Cerebellar cortex (tissue), 1 donor: ENCODE measurements at regions not wholly inside any gene's neighbourhood (a gene's known extent, or its start where the extent isn't known, plus 50 kb on each side); places are given as distances from the start of the nearest gene placed in this dataset.
"Not testable (repeated sequence)": the region's sequence is repeated elsewhere in the genome, so short reads cannot be mapped to it uniquely, and the experiment has no call there.

Source experiments
- DNase-seq: peaks from one replicate; pipeline ENCODE4 v3.0.0-alpha.2; 2015; ENCODE audit warnings: low spot score

DNA sequence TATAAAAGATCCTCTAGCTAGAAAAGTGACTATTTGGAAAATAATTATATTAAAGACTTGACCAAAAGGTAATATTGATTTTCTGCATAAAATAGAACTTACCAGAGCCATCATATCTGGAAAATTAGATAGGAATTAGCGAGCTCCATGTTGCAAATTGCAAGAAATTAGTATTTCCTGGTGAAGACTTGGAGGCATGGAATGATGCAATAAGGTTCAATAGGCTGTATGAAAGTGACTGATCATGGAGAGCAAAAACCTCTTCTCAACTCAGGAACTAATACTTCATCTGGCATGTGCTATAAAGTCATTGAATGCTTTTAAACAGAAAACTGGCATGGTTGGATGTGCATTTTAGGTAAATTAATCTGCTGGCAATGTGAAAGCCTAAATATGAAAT, 66.3 kb upstream of the UFM1 start:
- no peak for DNase-seq

DNA sequence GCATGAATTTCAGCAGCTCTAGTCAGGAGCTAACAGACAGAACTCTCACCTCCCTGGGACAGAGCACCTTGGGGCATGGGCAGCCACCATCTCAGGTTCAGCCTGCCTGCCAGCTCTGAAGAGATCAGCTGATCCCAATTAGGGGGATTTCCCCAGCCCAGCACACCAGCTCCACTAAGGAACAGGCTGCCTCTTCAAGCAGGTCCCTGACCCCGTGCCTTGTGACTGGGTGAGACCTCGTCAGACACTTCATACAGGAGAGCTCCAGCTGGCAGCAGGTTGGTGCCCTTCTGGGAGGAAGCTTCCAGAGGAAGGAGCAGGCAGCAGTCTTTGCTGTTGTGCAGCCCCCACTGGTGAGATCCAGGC, 84.5 kb upstream of the UFM1 start:
- DNase-seq: no peak

- DNase-seq: no peak
Measured at GRCh38 chr13:38264363-38265131, 85.1 kb upstream of the UFM1 start.

GRCh38 chr13:38262211-38262610, 87.4 kb upstream of the UFM1 start:
- no peak for DNase-seq

- no peak for DNase-seq
Measured at GRCh38 chr13:38255600-38255999, 94.1 kb upstream of the UFM1 start.

DNA sequence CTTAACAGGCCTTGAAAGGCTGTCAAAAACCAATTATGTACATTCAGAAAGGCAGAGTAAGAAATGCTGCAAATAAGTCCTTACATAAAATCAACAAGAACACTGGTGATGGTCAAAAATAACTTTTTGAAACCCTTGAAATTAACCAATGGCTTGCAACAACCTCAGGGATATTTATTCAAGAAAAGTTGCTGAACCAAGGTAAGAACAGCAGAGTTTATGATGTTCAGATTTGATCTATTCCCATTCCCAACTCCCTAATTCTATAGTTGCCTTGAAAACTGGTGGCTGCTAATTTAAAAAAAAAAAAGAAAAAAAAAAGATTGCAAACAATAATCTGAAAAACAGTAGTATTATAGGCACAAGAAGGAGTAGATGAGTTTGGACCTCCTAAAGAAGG, 109.8 kb upstream of the UFM1 start:
- no peak for DNase-seq

DNA sequence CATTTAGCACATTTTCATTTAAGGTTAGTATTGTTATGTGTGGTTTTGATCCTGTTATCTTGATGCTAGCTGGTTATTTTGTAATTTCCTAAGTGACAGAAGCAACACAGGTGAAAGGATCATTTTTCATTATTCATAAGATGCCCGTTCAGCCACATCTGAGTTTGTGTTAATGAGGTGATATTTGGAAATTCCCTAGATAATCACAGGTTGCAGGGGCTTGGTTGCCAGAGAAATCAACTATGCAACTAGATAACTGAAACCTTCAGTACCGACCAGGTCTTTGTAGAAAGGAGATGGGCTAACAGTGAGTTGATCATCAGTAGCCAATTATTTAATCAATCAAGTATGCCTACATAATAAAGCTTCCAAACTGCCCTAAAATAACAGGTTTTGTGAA, 121.3 kb upstream of the UFM1 start:
- no peak for DNase-seq

GRCh38 chr13:38226496-38226895, 123.2 kb upstream of the UFM1 start:
- no peak for DNase-seq

GRCh38 chr13:38223089-38223488, 126.6 kb upstream of the UFM1 start:
- DNase-seq: no peak

- not testable (repeated sequence) for DNase-seq
Measured at GRCh38 chr13:38221120-38221519, 128.5 kb upstream of the UFM1 start.

DNA sequence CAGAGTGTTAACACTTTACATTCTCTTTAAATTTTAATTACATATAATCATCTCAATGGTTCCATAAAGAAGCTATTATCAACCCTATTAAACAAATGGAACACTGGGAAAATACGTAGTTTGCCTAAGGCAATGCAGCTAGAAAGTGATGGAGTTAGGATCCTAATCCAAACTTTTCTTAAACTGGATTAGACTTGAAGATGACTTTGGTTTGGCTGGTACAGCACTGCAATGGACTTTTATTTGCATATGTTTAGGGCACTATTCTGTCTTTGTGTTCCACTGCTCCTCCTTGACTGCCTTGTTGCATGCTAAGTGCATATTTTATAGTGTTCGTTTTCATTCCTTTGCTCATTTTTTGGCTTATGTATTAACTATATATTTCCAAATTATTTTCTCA, 133.5 kb upstream of the UFM1 start:
- no peak for DNase-seq

DNA sequence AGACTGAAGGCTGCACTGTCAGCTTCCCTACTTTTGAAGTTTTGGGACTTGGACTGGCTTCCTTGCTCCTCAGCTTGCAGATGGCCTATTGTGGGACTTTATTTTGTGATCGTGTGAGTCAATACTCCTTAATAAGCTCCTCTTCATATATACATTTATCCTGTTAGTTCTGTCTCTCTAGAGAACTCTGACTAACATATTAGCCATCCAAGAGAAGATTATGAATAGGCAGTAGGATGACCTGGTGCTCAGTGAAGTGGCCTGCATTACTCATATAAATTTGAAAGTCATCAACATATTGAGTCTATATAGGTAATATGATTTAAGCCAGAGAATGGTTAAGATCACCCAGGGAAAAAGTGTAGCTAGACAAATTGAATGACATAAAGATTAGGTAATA, 136.3 kb upstream of the UFM1 start:
- no peak for DNase-seq

DNA sequence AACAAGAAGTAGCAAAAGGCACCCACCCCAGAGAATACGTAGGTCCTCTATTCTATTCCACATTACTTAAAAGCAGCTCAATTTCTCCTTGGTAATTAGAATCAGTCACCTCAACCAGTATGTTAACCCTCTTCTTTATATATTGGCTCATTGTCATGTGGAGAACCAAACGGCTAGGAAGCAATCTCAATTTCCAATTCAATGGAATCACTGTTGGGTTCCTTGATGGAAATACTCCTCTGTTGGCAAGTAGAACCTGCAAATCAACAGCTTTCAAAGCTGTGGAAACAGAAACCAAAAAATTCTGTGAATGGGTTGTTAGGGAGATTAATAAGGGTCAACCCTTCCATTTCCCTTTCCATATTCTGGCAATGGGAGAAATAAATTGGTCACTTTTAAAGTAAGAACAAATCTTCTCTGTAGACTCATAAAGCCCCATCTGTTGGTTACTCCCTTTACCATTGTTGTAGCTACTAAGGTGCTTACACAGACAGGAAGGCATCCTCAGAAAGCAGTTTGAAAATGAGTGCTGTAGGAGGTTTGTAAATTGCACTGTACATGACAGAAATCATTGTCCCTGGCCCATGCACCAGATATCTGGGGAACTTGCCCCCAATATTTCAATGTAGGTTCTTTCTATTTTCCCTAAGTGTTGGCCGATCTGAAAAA, 138.6 kb upstream of the UFM1 start:
- DNase-seq: no peak

DNA sequence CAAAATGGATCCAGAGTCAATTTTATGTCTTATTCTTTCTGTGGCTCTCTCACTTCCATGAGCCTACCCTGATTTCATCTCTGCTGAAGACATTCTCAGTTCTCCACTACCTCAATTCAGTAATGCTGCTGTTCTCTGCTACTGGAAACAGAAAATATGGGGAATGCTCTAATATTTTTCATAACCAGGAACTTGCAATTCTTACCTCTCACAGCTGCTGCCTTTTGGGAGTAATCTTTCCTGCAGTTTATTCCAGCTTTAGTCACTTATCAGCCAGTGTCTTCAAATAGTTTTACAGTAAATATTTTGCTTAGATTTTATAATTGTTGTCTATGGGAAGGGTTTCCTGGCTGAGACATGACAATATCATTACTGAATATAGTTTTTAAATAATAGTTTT, 145.1 kb upstream of the UFM1 start:
- DNase-seq: no peak

GRCh38 chr13:38202740-38203139, 146.9 kb upstream of the UFM1 start:
- no peak for DNase-seq

DNA sequence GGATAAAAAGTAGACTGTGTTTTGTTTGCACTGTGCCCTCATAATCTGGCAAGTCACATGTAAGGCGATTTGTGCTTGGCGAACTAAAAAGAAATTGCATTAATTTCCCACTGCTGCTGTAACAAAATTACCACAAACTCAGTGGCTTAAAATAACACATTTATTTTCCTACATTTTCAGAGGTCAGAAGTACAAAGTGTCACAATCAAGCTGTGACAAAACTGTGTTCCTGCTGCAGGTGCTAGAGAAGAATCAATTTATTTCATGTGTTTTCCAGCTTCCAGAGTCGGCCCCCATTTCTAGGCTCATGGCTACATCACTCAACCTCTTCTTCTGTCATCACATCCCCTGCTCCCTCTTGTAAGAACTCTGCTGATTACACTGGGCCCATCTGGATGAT, 158.6 kb upstream of the UFM1 start:
- DNase-seq: no peak

DNA sequence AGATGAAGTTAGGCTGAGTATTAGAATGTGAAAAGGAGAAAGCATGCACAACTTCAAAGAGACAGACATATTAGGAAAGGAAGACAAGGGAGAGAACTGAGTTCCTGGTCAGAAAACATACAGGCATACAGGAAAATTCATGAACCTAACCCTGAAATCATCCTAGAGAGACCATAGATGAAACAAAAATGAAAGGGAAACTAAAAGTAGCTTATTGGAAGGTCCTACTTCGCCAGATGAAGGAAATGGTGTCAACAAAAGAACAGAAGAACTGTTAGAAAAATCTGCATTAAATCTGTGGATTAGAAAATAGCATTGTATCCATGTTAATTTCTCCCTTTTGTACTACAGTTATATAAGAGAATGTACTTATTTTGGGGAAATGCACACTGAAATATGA, 169.0 kb upstream of the UFM1 start:
- no peak for DNase-seq

GRCh38 chr13:38180126-38180525, 169.5 kb upstream of the UFM1 start:
- DNase-seq: no peak

DNA sequence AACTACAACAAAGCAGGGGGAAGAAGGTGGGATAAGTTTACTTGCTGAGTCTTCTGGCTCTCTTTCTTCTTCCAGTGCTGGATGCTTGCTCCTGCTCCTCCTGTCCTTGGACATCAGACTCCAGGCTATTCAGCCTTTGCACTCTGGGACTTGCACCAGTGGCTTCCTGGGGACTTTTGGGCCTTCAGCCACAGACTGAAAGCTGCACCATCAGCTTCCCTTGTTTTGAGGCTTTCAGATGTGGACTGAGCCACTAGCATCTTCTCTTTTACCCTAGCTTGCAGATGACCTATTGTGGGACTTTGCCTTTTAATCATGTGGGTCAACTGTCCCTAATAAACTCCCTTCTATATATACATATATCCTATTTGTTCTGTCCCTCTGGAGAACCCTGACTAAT, 173.0 kb upstream of the UFM1 start:
- no peak for DNase-seq

GRCh38 chr13:38173403-38173802, 176.2 kb upstream of the UFM1 start:
- DNase-seq: no peak

DNA sequence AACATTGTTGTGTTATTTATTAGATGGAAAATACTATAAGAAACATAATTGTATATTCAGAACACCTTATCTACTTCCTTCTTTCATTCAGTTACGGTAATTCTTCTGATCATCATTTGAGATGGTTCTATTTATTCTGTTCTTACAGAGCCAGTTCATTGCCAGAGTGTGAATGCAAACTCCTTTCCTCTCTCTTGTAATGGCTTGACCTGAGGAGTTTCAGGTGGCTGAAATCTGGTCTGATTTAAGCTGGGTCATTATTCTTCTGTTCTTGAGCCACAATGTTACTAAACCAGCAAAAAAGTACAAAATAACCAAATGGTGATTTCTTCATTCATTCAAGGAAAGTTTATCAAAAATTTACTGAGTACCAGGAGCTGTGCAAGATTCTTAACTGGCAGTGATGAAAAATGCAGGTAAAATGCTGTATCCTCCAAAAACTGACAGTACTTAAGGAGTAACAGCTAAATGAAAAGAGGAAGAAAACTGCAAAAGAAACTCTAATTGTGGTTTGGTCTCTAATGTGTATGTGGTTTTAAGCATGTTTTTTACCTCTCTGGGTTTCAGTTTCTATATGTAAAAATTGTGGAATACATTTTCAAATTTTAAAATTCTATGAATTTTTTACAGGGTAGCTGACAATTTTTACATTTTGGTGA, 182.4 kb upstream of the UFM1 start:
- DNase-seq: no peak

DNA sequence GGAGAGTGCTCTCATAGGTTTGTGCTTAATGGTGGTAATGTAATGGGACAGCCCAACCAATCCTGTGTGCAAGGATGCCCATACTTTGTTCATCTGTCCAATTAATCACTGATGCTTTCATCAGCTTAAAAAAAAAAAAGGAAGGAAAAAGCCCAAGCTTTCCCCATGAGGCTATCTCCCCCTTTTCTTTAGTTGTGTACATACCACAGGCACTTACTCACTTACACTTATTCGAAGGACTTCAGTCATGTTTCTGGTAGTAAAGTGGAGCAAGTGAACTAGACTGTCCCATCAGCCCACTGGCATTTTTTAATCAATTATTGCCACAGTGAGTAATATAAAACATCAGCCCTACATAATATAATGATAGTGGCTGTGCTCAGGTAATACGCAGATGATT, 183.5 kb upstream of the UFM1 start:
- DNase-seq: no peak

DNA sequence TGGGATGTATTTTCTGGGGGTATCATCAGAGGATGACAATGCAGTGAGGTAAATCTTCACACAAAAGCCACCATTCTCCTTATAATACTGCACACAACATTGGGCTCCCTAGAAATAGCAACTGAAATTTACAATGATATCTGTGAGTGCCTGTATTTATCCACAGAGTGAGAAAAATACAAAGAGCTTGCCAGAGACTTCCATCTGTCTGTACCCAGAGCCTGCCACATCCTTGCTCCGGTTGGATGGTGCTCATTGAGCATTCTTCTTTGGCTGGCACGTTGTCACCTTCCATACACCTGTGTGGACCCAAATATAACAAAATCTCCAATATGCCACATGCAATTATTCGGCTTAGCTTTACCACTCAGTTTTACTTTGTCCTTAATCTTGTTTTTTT, 189.5 kb upstream of the UFM1 start:
- no peak for DNase-seq

- DNase-seq: no peak
Measured at GRCh38 chr13:38159710-38160109, 189.9 kb upstream of the UFM1 start.
